AG10803 (cell line): ENCODE measurements at regions not wholly inside any gene's neighbourhood (a gene's known extent, or its start where the extent isn't known, plus 50 kb on each side); places are given as distances from the start of the nearest gene placed in this dataset.

Source experiments
- DNase-seq: peaks from one replicate; pipeline ENCODE4 v3.0.0; 2010; ENCODE audit warnings: low read depth
- H3K4me3 ChIP-seq: 2 replicates; pipeline ENCODE4 v1.5.1; 2011; ENCODE audit warnings: mild to moderate bottlenecking, low read length, control low read depth
- CTCF ChIP-seq: conservative IDR thresholded peaks from 2 replicates; pipeline ENCODE4 v1.5.1; 2011; ENCODE audit warnings: mild to moderate bottlenecking, low read length, control low read depth, inconsistent platforms

- DNase-seq: no peak
- no peak for TF ChIP-seq CTCF
- H3K4me3 ChIP-seq: no peak overlapping the region
These were observed 677.1 kb downstream of the DTWD2 start for GRCh38 chr5:118311103-118311819.

- no peak for DNase-seq
These were observed 677.9 kb downstream of the DTWD2 start for GRCh38 chr5:118310401-118310800.

GRCh38 chr5:118303296-118303695, 685.1 kb downstream of the DTWD2 start:
- no peak for TF ChIP-seq CTCF
- DNase-seq: no peak
- no peak overlapping the region for H3K4me3 ChIP-seq

More at GRCh38 chr5:118310401-118310800, 677.9 kb downstream of the DTWD2 start:
- TF ChIP-seq CTCF: no peak
- no peak overlapping the region for H3K4me3 ChIP-seq

GRCh38 chr5:118302786-118303185, 685.6 kb downstream of the DTWD2 start:
- no peak overlapping the region for H3K4me3 ChIP-seq
- DNase-seq: no peak
- no peak for TF ChIP-seq CTCF

GRCh38 chr5:118301696-118302095, 686.7 kb downstream of the DTWD2 start:
- TF ChIP-seq CTCF: no peak
- no peak overlapping the region for H3K4me3 ChIP-seq
- DNase-seq: no peak

GRCh38 chr5:118295045-118295444, 693.3 kb downstream of the DTWD2 start:
- no peak for DNase-seq
- no peak for TF ChIP-seq CTCF
- H3K4me3 ChIP-seq: no peak overlapping the region

GRCh38 chr5:118293378-118293777, 695.0 kb downstream of the DTWD2 start:
- DNase-seq: no peak
- no peak for TF ChIP-seq CTCF
- H3K4me3 ChIP-seq: no peak overlapping the region
